ENCODE measurements at regions not wholly inside any gene's neighbourhood (a gene's known extent, or its start where the extent isn't known, plus 50 kb on each side); places are given as distances from the start of the nearest gene placed in this dataset.

DNA sequence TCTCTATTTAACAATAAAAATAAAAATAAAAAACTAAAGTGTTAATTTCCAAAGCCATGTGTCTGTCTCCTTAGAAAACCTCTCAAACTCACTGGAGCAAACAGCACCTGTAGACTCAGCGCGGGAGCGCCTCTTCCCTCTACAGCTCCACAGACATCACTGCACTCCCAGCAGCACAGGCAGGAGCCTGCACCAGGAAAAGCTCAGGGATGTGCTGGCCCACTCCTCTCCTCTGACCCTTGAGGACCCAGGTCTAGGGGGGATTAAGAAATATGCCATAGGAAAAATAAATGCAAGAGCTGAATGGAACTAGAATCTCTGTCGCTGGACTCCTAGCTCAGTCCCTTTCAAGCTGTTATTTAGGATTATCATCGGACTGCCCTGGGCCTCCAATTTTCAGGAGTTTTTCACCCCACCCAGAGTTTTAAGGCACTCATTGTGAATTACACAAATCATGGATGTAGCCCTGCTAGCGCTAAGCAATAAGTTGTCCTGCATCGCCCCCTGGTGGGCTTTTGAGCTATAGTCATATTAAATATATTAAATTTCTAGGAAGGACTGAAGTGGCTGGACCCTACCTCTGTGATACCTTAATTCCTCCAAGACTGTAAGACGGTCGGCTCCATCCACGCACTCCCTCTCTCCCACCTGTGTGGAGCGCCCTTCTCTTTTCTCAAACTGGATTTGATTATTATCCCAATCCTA, 333.9 kb downstream of the UQCRFS1 start:
- DNase-seq, result peak; percentile 63

- no peak for DNase-seq
Measured at GRCh38 chr19:28876609-28877123, 336.3 kb downstream of the UQCRFS1 start.

- no peak for DNase-seq
Measured at GRCh38 chr19:28874742-28875141, 338.2 kb downstream of the UQCRFS1 start.

DNA sequence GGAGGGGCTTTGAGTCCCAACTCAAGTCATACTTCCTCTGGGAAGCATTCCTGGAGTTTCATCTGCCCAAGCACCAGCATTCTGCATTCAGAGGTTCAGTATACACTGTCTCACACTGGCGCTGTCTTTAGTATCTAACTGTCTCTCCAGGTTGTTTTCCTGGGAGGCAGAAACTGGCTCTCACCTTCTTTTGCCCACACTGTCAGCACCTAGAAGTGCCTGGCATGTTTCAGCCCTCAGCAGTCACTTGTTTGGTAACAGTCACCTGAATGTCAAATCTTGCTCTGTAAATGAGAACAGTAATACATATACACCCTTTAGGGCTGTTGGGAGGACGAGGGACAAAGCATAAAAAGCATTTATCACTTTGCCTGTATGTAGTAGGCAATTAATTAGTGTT, 339.6 kb downstream of the UQCRFS1 start:
- DNase-seq, result no peak

DNA sequence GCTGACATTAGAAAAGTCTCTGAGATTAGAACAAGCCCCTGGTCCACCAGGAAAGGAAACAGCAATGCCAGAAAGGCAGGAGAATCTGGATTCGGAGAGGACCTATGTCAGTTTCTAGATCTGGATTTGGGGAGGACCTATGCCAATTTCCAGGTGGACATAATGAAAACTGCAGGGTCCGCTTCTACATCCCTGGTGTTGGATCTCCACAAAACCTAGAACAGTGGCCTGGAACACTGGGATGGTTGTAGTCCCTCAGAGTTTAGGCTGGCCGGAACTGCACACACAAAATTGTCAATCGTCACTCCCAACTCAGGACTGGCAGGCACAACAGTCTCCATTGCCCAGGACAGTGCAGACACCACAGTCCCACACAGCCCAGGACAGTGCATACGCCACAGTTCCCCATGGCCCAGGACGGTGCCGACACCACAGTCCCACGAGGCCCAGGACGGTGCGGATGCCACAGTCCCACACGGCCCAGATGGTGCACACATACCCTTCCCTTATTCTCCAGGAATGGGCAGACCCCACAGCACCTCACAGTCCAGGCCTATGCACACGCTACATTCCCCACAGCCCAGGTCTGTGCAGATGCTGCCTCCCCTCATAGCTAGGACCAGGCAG, 341.7 kb downstream of the UQCRFS1 start:
- no peak for DNase-seq

DNA sequence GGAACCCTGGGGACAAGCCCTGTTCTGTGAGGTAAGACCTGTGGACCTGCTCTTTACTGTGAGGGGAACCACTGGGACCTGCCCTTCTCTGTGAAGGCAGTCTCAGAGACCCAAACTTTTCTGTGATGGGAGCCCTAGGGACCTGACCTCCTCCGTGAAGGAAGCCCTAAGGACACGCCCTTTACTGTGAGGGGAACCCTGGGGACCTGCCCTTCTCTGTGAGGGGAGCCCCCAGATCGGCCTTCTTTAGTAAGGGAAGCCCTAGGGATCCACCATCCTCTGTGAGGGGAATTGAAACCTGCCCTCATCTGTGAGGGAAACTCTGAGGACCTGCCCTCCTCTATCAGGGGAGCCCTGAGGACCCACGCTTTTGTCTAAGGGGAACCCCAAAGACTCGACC, 343.5 kb downstream of the UQCRFS1 start:
- no peak for DNase-seq

DNA sequence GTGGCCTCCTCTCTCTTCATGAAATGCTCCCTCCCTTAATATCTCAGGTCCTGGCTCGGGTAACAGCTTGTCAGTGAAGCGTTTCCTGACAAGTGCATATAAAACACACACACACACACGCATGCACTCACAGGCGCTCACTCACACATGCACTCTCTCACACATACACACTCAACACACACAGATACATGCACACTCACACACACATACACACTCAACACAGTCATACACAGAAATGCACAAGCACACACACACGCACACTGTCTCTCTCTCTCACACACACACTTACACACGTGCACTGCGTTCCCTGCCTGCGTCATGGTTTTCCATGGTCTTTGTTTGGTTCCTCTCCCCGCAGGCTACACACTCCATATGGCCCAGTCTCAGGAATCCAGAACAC, 344.1 kb downstream of the UQCRFS1 start:
- no peak for DNase-seq

GRCh38 chr19:28867978-28868377, 345.0 kb downstream of the UQCRFS1 start:
- DNase-seq, result no peak

DNA sequence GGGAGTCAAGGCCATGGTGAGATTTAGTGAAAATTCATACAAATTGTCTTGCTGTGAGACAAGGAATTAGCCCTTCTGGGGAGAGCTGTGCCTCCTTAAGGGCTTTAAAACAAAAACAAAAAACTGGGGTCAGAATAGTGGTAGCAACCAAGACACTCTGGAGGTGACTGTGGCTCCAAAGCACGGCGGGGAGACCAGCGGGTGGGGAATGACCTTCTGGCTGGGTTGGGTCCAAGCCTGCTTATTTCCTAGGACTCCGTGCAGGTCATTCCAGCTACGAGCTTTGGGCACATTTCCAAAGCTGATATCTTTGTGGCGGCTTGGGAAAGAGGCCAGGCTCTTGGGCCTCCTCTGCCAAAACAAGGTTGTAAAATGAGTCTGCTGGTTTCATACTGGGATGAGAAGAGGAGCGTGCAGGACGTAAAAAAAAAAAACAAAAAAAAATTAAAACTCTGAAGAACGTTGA, 348.3 kb downstream of the UQCRFS1 start:
- DNase-seq, result no peak

GRCh38 chr19:28864024-28864503, 348.9 kb downstream of the UQCRFS1 start:
- no peak for DNase-seq

DNA sequence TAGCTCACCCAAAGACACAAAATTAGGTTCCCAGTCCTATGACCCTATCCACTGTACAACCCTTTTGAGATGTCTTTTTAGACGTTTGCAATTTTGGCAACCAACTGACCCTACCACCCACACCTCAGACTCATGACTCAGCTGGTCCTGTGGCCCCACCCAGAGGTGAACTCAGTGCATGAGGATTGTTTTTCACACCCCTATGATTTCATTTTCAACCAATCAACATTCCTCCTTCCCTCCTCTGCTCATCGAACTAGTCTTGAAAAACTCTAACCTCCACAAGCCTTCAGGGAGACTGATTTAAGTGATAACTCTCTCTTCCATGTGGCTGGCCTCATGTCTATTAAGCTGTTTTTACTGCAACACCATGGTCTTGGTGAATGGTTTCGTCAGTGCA, 350.7 kb downstream of the UQCRFS1 start:
- no peak for DNase-seq

DNA sequence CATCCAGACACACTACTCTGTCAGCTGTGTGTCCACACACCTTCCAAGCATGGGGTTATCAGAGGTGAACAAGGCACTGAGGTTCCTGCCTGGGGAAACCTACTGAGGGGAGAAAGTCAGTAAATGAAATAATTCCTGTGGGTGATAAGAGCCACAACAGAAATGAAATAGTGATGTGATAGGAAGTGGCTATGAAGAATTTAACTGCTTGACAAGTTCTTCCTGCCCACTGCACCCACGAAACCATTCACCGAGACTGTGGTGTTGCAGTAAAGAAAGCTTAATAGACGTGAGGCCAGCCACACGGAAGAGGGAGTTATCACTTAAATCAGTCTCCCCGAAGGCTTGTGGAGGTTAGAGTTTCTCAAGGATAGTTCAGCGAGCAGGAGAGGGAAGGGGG, 353.1 kb downstream of the UQCRFS1 start:
- DNase-seq, result no peak

DNA sequence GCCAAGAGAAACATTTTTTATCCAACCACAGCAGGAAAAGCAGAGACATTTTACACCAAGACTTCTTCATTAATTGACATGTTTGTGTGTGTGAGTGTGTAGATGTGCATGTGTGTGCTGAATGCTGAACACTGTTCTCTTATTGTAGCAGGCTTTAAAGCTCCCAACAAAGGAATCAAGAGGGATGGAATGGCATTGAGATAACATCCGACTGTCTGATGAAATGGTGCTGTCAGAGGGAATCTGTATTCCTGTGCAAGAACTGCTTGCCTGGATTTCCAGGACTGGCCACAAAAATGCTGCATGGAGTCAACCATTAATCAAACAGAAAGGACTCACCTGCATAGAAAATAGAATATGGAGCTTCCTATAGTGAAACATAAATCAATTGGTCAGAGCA, 354.0 kb downstream of the UQCRFS1 start:
- DNase-seq, result no peak

- no peak for DNase-seq
Measured at GRCh38 chr19:28857967-28858366, 355.0 kb downstream of the UQCRFS1 start.

DNA sequence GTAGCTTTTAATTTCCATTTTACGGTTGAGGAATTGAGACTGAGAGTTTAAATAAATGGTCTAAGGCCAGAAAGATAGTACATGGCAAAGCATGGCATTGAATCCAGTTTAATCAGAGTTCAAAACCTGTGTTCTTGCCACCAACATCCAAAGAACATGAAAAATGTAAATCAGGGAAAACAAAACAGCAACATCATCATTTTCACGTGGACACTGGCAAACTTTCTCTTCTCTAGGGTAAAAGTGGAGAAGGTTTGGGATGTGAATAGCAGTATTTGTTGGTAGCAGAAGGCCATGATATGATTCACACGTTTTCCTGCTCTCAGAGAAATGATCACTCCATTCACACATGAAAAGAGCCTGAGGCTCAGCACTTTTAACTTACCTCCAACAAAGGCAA, 357.7 kb downstream of the UQCRFS1 start:
- no peak for DNase-seq

- DNase-seq, result no peak
Measured at GRCh38 chr19:28847468-28847867, 365.5 kb downstream of the UQCRFS1 start.

GRCh38 chr19:28846094-28846812, 366.7 kb downstream of the UQCRFS1 start:
- DNase-seq, result no peak

DNA sequence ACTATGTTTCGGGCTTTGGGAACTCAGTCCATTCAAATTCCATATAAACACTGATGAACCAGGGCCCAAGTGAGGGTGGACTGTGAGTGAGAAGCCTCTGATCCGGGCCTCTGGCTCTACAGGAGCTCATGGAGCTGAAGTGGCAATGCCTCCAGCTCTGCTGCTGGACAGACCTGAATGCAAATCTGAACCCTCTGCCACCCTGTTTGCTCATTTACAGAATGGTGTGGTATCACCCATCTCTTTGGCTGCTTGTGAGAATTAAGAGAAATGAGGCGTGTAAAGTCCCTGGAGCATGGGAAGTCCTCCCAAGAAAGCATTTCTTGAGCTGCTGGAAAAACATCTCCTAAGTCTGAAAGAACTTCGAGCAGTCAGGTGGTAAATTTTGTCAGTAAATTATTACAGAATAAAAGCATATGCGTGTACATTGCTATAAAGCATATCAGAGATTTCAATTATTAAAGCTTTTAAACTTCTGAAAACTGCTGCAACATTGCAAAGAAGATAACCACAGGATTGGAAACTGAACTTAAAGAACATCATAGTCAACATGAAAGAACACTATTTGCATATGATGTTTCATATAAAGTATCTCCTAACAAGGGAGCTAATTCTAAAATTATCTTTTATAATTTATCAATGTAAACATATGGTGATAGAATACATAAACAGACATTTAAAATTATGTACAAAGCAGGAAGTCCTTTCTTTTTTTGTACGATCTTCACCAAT, 369.0 kb downstream of the UQCRFS1 start:
- DNase-seq, result no peak

DNA sequence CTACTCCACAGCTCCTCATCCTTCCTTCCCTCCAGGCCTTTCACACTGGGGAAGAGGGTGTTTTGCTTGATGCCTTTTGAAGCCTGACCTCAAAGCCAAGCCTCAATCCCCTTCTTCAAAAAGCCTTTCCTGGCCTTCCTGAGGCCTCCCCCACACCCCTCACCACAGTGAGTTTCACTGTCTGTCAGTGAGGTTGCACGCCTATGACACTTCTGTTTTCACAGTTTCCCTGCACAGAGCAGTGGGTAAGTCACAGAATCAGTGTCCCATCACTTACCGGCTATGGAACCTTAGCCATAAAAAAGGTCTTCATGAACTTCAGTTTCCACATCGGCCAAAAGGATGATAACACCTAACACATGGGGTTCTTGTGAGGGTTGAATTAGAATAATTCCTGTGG, 371.4 kb downstream of the UQCRFS1 start:
- no peak for DNase-seq

DNA sequence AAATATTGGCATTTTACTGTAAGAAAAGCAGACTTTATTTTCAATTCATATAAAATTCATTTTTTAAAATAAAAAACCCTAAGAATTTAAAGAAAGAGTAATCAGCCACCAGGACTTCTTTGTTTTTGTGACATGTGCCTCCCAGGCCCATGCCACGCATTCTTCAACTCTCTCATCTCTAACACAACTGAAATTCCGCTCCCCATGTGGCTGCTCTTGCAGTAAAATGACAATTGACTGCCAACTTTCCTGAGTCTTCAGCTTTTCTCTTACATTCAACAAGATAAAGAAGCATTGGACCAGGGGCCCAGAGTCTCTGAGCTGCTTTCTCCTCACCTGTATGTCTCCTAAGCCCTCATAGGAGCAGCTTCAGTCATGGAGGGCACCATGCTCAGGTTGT, 372.1 kb downstream of the UQCRFS1 start:
- no peak for DNase-seq

DNA sequence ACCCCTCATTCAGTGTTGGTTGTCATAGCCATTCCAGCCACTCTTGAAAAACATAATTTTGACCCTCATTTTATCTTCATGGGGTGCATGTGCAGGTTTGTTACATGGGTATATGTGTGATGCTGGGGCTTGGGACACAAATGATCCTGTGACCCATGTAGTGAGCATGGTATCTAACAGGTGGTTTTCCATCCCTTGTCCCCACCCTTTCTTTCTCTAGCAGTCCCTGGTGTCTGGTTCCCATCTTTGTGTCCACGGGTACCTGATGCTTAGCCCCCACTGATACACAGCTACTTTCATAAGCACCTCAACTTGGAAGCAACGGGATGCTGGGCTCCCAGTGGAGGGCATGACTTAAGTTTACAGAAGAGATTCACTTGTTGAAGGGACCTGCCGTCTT, 373.5 kb downstream of the UQCRFS1 start:
- no peak for DNase-seq

- no peak for DNase-seq
Measured at GRCh38 chr19:28838909-28839308, 374.0 kb downstream of the UQCRFS1 start.

DNA sequence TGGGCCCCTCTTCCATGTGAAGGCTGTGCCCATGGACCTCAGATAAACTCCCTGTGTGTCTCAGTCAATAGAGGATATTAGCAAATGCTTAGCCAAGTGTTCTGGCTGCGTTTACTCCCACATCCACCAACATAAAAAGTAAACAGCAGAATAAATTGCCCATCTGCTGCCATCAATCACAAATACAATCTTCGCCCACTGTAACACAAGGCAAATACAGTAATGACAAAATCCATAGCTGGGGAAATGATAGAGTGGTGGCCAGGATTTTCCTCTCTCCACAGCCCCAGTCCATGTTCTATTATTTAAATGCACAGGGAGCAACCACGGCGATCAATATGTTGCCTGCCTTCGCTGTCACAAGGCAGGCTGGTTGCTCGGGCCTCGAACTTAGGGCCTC, 376.5 kb downstream of the UQCRFS1 start:
- no peak for DNase-seq
